ENCODE measurements at regions not wholly inside any gene's neighbourhood (a gene's known extent, or its start where the extent isn't known, plus 50 kb on each side); places are given as distances from the start of the nearest gene placed in this dataset.
"Not testable (repeated sequence)": the region's sequence is repeated elsewhere in the genome, so short reads cannot be mapped to it uniquely, and the experiment has no call there.

DNA sequence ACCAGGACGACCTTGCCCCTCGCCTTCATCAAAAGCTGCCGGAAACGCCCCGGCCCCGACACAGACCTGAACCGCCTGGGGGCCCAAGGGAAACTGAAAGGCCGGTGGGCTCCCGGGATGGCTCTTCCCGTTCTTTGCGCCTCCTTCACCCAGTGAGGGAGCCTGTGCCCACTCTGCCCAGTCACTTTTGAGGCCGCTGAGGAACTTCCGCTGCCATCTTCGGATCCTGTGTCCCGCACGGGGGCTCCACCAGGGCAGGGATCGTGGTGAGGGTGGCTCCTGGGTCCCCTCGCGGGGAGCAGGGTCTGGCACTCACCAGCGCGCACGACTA lies 104.0 kb downstream of the PPIAL4G start:
- FAIRE-seq: no peak
- H3K27me3 ChIP-seq (ENCODE audit: control insufficient read depth in 3 of 3, insufficient read depth in 3 of 3, low read length in 3 of 3): peaks cover 0 to 15% (median 0%) of the 10 kb centered on the region in 3 donors
- no peaks in the 10 kb centered on the region for H3K9me3 ChIP-seq (ENCODE audit: control insufficient read depth in 2 of 2, insufficient read depth in 1 of 2, low read depth in 1 of 2, low read length in 1 of 2)
- peak in 1 of 2 donors; percentile 17 for DNase-seq
- WGBS, 3 donors: 35 to 66% (median 53%) methylated on average over 22 of the region's 22 CpGs
- H3K27ac ChIP-seq (ENCODE audit: low read depth in 1 of 3, low read length in 2 of 3): no peak overlapping the region
- no peaks in the 10 kb centered on the region for H3K4me1 ChIP-seq (ENCODE audit: control insufficient read depth in 3 of 3, insufficient read depth in 2 of 3, low read depth in 1 of 3, low read length in 2 of 3)
- H3K36me3 ChIP-seq (ENCODE audit: control insufficient read depth in 3 of 3, insufficient read depth in 2 of 3, low read depth in 1 of 3, low read length in 3 of 3): no peaks in the 10 kb centered on the region
- peak overlapping the region in 1 of 3 donors; percentile 29 for H3K4me3 ChIP-seq (ENCODE audit: low read depth in 1 of 3, low read length in 3 of 3)

DNA sequence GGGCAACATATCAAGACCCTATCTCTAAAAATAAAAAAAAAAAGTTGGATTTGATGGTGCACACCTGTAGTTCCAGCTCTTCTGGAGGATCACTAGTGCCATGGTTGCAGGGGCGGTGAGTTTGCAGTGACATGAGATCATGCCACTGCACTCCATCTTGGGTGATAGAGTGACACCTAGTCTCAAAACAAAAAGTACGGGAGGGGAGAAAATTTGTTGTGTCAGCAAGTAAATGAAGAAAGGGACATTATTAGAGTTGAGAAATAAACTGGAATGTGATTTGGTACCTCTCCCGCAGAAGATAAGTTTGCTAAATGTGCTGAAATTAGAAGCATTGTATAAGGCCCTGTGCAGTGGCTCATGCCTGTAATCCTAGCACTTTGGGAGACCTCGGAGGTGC lies 105.1 kb downstream of the PPIAL4G start:
- H3K4me1 ChIP-seq (ENCODE audit: control insufficient read depth in 3 of 3, insufficient read depth in 2 of 3, low read depth in 1 of 3, low read length in 2 of 3); DNase-seq; H3K27ac ChIP-seq (ENCODE audit: low read depth in 1 of 3, low read length in 2 of 3); H3K36me3 ChIP-seq (ENCODE audit: control insufficient read depth in 3 of 3, insufficient read depth in 2 of 3, low read depth in 1 of 3, low read length in 3 of 3); H3K9me3 ChIP-seq (ENCODE audit: control insufficient read depth in 2 of 2, insufficient read depth in 1 of 2, low read depth in 1 of 2, low read length in 1 of 2); H3K4me3 ChIP-seq (ENCODE audit: low read depth in 1 of 3, low read length in 3 of 3); FAIRE-seq: not testable (repeated sequence)
- peaks cover 0 to 15% (median 0%) of the 10 kb centered on the region in 3 donors for H3K27me3 ChIP-seq (ENCODE audit: control insufficient read depth in 3 of 3, insufficient read depth in 3 of 3, low read length in 3 of 3)
- WGBS, 3 donors: 87 to 98% (median 94%) methylated on average over 3 of the region's 4 CpGs

DNA sequence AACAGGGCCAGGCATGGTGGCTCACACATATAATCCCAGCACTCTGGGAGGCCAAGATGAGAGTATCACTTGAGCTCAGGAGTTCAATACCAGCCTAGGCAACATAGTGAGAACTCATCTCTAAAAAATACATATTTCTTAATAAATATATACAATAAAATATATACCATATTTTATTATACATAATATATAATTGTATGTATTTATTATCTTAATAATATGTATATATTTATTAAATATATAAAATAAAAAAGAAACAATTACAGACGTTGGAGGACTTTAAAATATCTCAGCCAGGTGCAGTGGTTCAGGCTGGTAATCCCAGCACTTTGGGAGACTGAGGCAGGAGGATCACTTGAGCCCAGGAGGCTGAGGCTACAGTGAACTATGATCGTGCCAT lies 106.1 kb downstream of the PPIAL4G start:
- 82 to 84% (median 83%) methylated on average over 2 of the region's 2 CpGs for WGBS, 3 donors
- peaks cover 0 to 15% (median 0%) of the 10 kb centered on the region in 3 donors for H3K27me3 ChIP-seq (ENCODE audit: control insufficient read depth in 3 of 3, insufficient read depth in 3 of 3, low read length in 3 of 3)
- not testable (repeated sequence) for H3K4me3 ChIP-seq (ENCODE audit: low read depth in 1 of 3, low read length in 3 of 3); DNase-seq; H3K9me3 ChIP-seq (ENCODE audit: control insufficient read depth in 2 of 2, insufficient read depth in 1 of 2, low read depth in 1 of 2, low read length in 1 of 2); FAIRE-seq; H3K4me1 ChIP-seq (ENCODE audit: control insufficient read depth in 3 of 3, insufficient read depth in 2 of 3, low read depth in 1 of 3, low read length in 2 of 3); H3K27ac ChIP-seq (ENCODE audit: low read depth in 1 of 3, low read length in 2 of 3); H3K36me3 ChIP-seq (ENCODE audit: control insufficient read depth in 3 of 3, insufficient read depth in 2 of 3, low read depth in 1 of 3, low read length in 3 of 3)

DNA sequence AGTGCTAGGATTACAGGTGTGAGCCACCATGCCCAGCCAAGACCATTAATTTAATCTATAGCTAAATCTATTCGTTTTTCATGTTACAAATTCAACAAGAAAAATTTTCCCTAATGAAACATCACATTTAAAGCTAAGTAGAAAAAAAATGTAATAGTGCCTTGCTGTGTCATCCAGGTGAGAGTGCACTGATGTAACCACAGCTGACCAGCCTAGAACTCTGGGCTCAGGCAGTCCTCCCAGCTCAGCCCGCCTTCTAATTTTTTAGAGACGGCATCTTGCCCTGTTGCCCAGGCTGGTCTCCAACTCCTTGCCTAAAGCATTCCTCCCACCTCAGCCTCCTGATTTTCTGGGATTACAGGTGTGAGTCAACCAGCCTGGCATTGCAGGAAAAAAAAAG lies 109.0 kb downstream of the PPIAL4G start:
- Histone ChIP-seq H3K27me3 (ENCODE audit: control insufficient read depth in 3 of 3, insufficient read depth in 3 of 3, low read length in 3 of 3) (peaks cover 0 to 7% (median 0%) of the 10 kb centered on the region in 3 donors), H3K4me1 (ENCODE audit: control insufficient read depth in 3 of 3, insufficient read depth in 2 of 3, low read depth in 1 of 3, low read length in 2 of 3) (no peaks in the 10 kb centered on the region), H3K27ac (ENCODE audit: low read depth in 1 of 3, low read length in 2 of 3) (no peak overlapping the region), H3K36me3 (ENCODE audit: control insufficient read depth in 3 of 3, insufficient read depth in 2 of 3, low read depth in 1 of 3, low read length in 3 of 3) (no peaks in the 10 kb centered on the region), H3K9me3 (ENCODE audit: control insufficient read depth in 2 of 2, insufficient read depth in 1 of 2, low read depth in 1 of 2, low read length in 1 of 2) (no peaks in the 10 kb centered on the region), H3K4me3 (ENCODE audit: low read depth in 1 of 3, low read length in 3 of 3) (no peak overlapping the region)
- DNase-seq (no peak), FAIRE-seq (no peak)
- WGBS, 3 donors: 80 to 88% (median 83%) methylated on average over 3 of the region's 3 CpGs

DNA sequence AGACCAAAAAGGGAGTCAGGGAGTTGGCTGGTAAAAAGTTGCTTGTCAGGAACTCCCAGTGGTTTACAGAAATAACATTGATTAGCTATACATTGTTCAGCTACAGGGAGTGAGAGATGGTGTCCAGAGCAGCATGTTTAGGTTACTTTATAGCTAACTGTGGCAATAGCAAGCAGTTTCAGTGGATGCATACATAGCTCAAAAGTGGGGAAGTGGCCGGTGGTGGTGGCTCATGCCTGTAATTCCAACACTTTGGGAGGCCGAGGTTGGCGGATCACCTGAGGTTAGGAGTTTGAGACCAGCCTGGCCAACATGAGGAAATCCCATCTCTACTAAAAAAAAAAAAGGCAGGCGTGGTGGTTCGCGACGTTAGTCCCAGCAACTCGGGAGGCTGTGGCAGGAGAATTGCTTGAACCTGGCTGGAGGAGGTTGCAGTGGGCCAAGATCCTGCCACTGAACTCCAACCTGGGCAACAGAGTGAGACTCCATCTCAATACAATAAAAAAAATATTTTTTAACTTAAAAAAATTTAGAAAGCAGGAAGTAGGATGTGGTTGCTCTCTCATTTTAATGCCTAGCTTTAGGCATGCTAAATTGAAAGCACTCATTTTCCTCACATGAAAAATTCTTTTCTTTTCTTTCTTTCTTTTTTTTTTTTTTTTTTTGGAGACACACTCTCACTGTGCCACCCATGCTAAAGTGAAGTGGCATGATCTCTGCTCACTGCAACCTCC lies 109.7 kb downstream of the PPIAL4G start:
- no peak overlapping the region for H3K4me3 ChIP-seq (ENCODE audit: low read depth in 1 of 3, low read length in 3 of 3)
- H3K36me3 ChIP-seq (ENCODE audit: control insufficient read depth in 3 of 3, insufficient read depth in 2 of 3, low read depth in 1 of 3, low read length in 3 of 3): no peaks in the 10 kb centered on the region
- no peak for DNase-seq
- WGBS, 3 donors: 58 to 82% (median 77%) methylated on average over 8 of the region's 8 CpGs
- FAIRE-seq: no peak
- peak overlapping the region in 2 of 3 donors; percentile 32 to 58 for H3K27ac ChIP-seq (ENCODE audit: low read depth in 1 of 3, low read length in 2 of 3)
- H3K4me1 ChIP-seq (ENCODE audit: control insufficient read depth in 3 of 3, insufficient read depth in 2 of 3, low read depth in 1 of 3, low read length in 2 of 3): no peaks in the 10 kb centered on the region
- H3K9me3 ChIP-seq (ENCODE audit: control insufficient read depth in 2 of 2, insufficient read depth in 1 of 2, low read depth in 1 of 2, low read length in 1 of 2): no peaks in the 10 kb centered on the region
- H3K27me3 ChIP-seq (ENCODE audit: control insufficient read depth in 3 of 3, insufficient read depth in 3 of 3, low read length in 3 of 3): peaks cover 0 to under 1% (median 0%) of the 10 kb centered on the region in 3 donors

DNA sequence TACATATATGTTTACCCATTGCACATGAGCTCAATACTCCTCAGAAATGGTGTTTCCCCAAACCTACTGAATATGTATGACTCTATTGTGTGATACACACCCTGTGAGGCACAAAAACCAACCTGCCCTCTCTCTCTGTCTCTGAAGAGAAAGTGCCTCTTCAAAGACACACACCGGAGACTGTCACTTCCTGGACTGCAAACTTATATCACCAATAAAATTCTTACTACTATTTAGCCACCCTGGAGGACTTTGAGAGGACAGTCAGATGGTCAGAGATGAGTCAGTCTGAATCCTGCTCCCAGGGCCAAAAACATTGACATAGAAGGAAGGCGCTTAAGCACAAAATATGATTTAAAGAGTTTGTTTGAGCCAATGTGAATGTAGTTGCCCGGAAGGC lies 110.4 kb downstream of the PPIAL4G start:
- Histone ChIP-seq H3K36me3 (ENCODE audit: control insufficient read depth in 3 of 3, insufficient read depth in 2 of 3, low read depth in 1 of 3, low read length in 3 of 3) (no peaks in the 10 kb centered on the region), H3K27me3 (ENCODE audit: control insufficient read depth in 3 of 3, insufficient read depth in 3 of 3, low read length in 3 of 3) (peaks cover 0 to 2% (median 0%) of the 10 kb centered on the region in 3 donors), H3K4me3 (ENCODE audit: low read depth in 1 of 3, low read length in 3 of 3) (no peak overlapping the region), H3K27ac (ENCODE audit: low read depth in 1 of 3, low read length in 2 of 3) (peak overlapping the region in 2 of 3 donors; percentile 32 to 58), H3K9me3 (ENCODE audit: control insufficient read depth in 2 of 2, insufficient read depth in 1 of 2, low read depth in 1 of 2, low read length in 1 of 2) (no peaks in the 10 kb centered on the region), H3K4me1 (ENCODE audit: control insufficient read depth in 3 of 3, insufficient read depth in 2 of 3, low read depth in 1 of 3, low read length in 2 of 3) (no peaks in the 10 kb centered on the region)
- WGBS, 3 donors: 61 to 73% (median 69%) methylated on average over 3 of the region's 3 CpGs
- no peak for FAIRE-seq
- DNase-seq: peak; percentile 19 to 37

DNA sequence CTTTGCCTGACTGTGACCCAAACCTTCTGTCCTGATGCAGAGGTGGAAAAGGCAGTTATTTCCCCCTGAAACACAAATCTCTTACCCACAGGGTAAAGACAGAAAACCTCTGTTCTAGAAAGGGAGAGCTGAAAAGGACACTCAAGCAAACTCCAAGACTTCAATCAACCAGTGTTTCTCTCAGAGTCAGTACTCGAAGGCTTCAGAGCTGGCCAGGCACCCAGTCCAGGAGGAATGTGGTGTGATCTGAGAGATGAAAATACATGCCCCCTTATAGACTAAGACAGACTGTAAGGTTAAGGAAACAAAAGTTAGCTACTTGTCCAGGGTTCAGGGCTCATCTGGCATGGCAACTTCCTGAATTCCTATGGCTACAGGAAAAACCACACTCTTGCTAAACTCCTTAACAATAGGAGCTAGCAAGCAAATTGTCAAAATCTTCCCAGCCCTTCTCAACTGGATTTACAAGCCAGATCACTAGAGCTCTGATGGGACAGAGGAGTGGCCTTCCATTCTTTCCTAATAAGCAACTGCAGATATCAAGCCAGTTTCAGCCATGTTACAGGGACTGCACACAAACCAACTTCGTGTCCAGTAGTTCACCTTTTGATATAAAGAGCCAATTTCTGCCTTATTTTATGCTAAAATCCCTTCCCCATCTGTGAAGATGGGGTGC lies 110.9 kb downstream of the PPIAL4G start:
- not testable (repeated sequence) for H3K4me3 ChIP-seq (ENCODE audit: low read depth in 1 of 3, low read length in 3 of 3); H3K4me1 ChIP-seq (ENCODE audit: control insufficient read depth in 3 of 3, insufficient read depth in 2 of 3, low read depth in 1 of 3, low read length in 2 of 3); H3K36me3 ChIP-seq (ENCODE audit: control insufficient read depth in 3 of 3, insufficient read depth in 2 of 3, low read depth in 1 of 3, low read length in 3 of 3); H3K27me3 ChIP-seq (ENCODE audit: control insufficient read depth in 3 of 3, insufficient read depth in 3 of 3, low read length in 3 of 3); DNase-seq; H3K9me3 ChIP-seq (ENCODE audit: control insufficient read depth in 2 of 2, insufficient read depth in 1 of 2, low read depth in 1 of 2, low read length in 1 of 2); FAIRE-seq
- WGBS, 3 donors: 78 to 85% (median 83%) methylated on average over 2 of the region's 2 CpGs
- H3K27ac ChIP-seq (ENCODE audit: low read depth in 1 of 3, low read length in 2 of 3): peak overlapping the region in 2 of 3 donors; percentile 32 to 54

DNA sequence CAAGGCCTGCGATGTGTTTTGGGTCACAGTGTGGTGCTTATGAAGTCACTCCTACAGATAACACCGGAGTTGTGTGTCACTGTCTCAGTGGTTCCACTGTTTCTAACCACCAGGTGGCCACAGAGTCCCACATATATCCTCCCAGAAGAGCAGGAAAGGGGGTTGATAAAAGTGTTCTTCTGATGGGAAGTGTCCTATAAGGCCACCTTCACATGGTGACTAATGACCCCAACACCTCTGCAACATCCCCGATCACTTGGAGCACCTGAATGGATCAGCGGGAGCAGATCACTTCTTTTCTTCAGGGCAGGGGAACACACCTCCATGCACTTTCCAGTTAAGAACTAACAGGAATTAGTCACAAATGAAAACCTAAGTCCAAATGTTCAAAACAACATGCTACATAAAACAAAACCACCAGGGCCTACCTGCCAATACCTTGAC lies 111.5 kb downstream of the PPIAL4G start:
- peak overlapping the region in 1 of 3 donors; percentile 32 for H3K27ac ChIP-seq (ENCODE audit: low read depth in 1 of 3, low read length in 2 of 3)
- not testable (repeated sequence) for H3K27me3 ChIP-seq (ENCODE audit: control insufficient read depth in 3 of 3, insufficient read depth in 3 of 3, low read length in 3 of 3); H3K4me1 ChIP-seq (ENCODE audit: control insufficient read depth in 3 of 3, insufficient read depth in 2 of 3, low read depth in 1 of 3, low read length in 2 of 3); FAIRE-seq; H3K4me3 ChIP-seq (ENCODE audit: low read depth in 1 of 3, low read length in 3 of 3); H3K36me3 ChIP-seq (ENCODE audit: control insufficient read depth in 3 of 3, insufficient read depth in 2 of 3, low read depth in 1 of 3, low read length in 3 of 3); H3K9me3 ChIP-seq (ENCODE audit: control insufficient read depth in 2 of 2, insufficient read depth in 1 of 2, low read depth in 1 of 2, low read length in 1 of 2)
- WGBS, 3 donors: 3 to 17% (median 5%) methylated on average over 4 of the region's 4 CpGs
- peak; percentile 77 to 85 for DNase-seq

Measured in small intestine (tissue), 7 donors.